Right lobe of liver (tissue), 4 donors: ENCODE measurements at regions not wholly inside any gene's neighbourhood (a gene's known extent, or its start where the extent isn't known, plus 50 kb on each side); places are given as distances from the start of the nearest gene placed in this dataset.

Source experiments
- POLR2A ChIP-seq: fragments of 450-650 bp; IDR thresholded peaks from one replicate; pipeline ENCODE4 v1.6.1; 2017; ENCODE audit warnings: antibody characterized with exemption, mild to moderate bottlenecking
- TF ChIP-seq, protein P1 (sequence below), 4 donors: fragments of 200-600 bp in 3 of 4; fragments of 450-650 bp in 1 of 4; IDR thresholded peaks; one replicate each; pipeline versions ENCODE4 v1.5.1 to v1.8.0; 2016 to 2022; ENCODE audit warnings: antibody characterized with exemption in 4 of 4, mild to moderate bottlenecking in 2 of 4
- donor health status: DM: no; HTN: no; CAD: no.
- donor health status: DM: no; HTN: no; CAD: no.
- donor health status: DM: no; HTN: yes; CAD: no.

DNA sequence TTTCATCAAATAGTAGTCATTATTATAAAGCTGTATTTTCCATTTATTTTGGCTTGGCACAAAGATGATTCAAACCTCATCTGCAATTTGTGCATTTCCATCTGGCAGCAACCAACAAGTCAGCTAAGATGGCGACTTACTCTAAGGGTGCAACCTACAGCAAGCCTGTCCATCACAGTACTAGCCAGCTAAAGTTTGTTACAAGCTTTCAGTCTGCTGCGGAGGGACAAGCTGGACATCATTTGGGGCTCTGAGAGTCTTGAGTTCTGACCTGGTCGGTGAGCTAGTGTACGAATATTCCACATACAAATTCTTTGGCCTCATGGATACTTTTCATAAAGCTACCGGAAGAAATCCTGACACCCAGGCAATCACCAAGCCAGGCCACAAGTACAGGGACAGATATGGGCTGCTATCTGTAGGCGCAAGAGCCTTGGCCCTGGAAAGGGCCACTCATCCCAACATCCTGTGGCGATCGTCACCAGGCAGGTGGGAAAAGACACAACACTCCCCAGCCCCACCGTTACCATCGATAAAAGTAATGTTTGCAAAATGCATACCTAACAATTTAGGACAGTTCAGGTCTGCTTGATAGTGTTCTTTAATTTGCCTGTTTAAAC is 307.6 kb downstream of the SKIDA1 start:
- TF ChIP-seq, protein P1, sequence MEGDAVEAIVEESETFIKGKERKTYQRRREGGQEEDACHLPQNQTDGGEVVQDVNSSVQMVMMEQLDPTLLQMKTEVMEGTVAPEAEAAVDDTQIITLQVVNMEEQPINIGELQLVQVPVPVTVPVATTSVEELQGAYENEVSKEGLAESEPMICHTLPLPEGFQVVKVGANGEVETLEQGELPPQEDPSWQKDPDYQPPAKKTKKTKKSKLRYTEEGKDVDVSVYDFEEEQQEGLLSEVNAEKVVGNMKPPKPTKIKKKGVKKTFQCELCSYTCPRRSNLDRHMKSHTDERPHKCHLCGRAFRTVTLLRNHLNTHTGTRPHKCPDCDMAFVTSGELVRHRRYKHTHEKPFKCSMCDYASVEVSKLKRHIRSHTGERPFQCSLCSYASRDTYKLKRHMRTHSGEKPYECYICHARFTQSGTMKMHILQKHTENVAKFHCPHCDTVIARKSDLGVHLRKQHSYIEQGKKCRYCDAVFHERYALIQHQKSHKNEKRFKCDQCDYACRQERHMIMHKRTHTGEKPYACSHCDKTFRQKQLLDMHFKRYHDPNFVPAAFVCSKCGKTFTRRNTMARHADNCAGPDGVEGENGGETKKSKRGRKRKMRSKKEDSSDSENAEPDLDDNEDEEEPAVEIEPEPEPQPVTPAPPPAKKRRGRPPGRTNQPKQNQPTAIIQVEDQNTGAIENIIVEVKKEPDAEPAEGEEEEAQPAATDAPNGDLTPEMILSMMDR (IDR thresholded peaks at IDR 0.05) = no peak
- TF ChIP-seq POLR2A = no peak
